ENCODE measurements at regions not wholly inside any gene's neighbourhood (a gene's known extent, or its start where the extent isn't known, plus 50 kb on each side); places are given as distances from the start of the nearest gene placed in this dataset.

DNA sequence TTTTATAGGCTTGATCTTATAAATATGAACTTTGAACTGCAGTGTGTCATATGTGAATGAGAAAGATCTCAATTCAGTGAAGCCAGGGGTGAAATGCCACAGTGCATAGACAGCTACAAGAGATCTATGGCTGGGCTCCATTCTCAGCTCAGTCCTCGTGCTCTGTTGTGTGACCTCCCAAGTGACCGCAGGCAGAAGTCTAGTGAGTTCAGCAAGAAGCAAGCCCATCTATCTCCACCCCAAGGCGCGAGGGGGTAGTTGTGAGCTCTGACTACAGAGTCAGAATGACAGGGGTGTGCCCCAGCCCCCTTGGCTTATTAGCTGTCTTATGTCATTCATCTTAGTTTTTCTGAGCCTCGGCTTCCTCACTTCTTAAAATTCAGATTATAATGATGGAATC lies 378.3 kb downstream of the FBXW7 start:
- no peak for TF ChIP-seq CTCF (IDR thresholded peaks at IDR 0.05; ENCODE audit: low read depth, low read length, missing control alignments)
- DNase-seq = no peak
- Histone ChIP-seq H3K27me3 (replicated peaks) (no peaks in the 10 kb centered on the region), H3K4me3 (ENCODE audit: low read depth, low read length) (no peak overlapping the region), H3K36me3 (replicated peaks) (no peaks in the 10 kb centered on the region), H3K27ac (no peak overlapping the region)
- in situ Hi-C loops (cut with HindIII; ENCODE audit: low pct_ligation_motif_present, low sequenced_read_pairs) = no loop called here

DNA sequence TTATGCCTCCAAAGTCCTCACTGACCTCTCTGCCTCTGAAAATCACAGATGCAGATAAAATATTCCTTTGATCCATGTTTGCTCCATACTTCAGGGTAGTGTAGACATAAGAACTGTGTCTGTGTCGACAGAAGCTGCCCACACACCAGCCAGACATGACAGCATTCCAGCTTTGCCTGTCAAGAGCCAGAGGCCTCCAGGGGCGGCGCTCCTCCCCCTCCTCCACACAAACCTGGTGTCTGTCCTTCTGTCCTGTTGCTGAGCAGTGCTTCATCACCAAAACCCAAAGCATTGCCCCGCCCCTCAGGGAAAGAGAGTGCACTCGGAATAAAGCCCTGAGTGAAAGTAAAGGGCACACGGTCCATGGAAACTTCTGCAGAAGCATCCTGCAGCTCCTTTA lies 379.4 kb downstream of the FBXW7 start:
- TF ChIP-seq CTCF (IDR thresholded peaks at IDR 0.05; ENCODE audit: low read depth, low read length, missing control alignments) = no peak
- in situ Hi-C loops (cut with HindIII; ENCODE audit: low pct_ligation_motif_present, low sequenced_read_pairs) = no loop called here
- H3K4me3 ChIP-seq (ENCODE audit: low read depth, low read length) = no peak overlapping the region
- H3K27me3 ChIP-seq (replicated peaks) = peaks cover 2% of the 10 kb centered on the region
- no peaks in the 10 kb centered on the region for H3K36me3 ChIP-seq (replicated peaks)
- no peak overlapping the region for H3K27ac ChIP-seq
- DNase-seq = no peak

- TF ChIP-seq CTCF (IDR thresholded peaks at IDR 0.05; ENCODE audit: low read depth, low read length, missing control alignments) = no peak
- in situ Hi-C loops (cut with HindIII; ENCODE audit: low pct_ligation_motif_present, low sequenced_read_pairs) = no loop called here
- no peaks in the 10 kb centered on the region for H3K36me3 ChIP-seq (replicated peaks)
- no peak overlapping the region for H3K27ac ChIP-seq
- H3K27me3 ChIP-seq (replicated peaks) = peaks cover 2% of the 10 kb centered on the region
- H3K4me3 ChIP-seq (ENCODE audit: low read depth, low read length) = no peak overlapping the region
- DNase-seq = no peak
Observed at GRCh38 chr4:152155070-152155469, 380.8 kb downstream of the FBXW7 start.

- H3K27me3 ChIP-seq (replicated peaks) = peaks cover 2% of the 10 kb centered on the region
- DNase-seq = no peak
- H3K36me3 ChIP-seq (replicated peaks) = no peaks in the 10 kb centered on the region
- in situ Hi-C loops (cut with HindIII; ENCODE audit: low pct_ligation_motif_present, low sequenced_read_pairs) = no loop called here
- TF ChIP-seq CTCF (IDR thresholded peaks at IDR 0.05; ENCODE audit: low read depth, low read length, missing control alignments) = no peak
- no peak overlapping the region for H3K4me3 ChIP-seq (ENCODE audit: low read depth, low read length)
- no peak overlapping the region for H3K27ac ChIP-seq
Observed at GRCh38 chr4:152154433-152154832, 381.5 kb downstream of the FBXW7 start.

- TF ChIP-seq CTCF (IDR thresholded peaks at IDR 0.05; ENCODE audit: low read depth, low read length, missing control alignments) = no peak
- Histone ChIP-seq H3K36me3 (replicated peaks) (no peaks in the 10 kb centered on the region), H3K27ac (no peak overlapping the region), H3K4me3 (ENCODE audit: low read depth, low read length) (no peak overlapping the region), H3K27me3 (replicated peaks) (peaks cover 2% of the 10 kb centered on the region)
- in situ Hi-C loops (cut with HindIII; ENCODE audit: low pct_ligation_motif_present, low sequenced_read_pairs) = no loop called here
- DNase-seq = no peak
Observed at GRCh38 chr4:152153476-152154270, 382.2 kb downstream of the FBXW7 start.

- peaks cover 2% of the 10 kb centered on the region for H3K27me3 ChIP-seq (replicated peaks)
- DNase-seq = no peak
- no peak overlapping the region for H3K4me3 ChIP-seq (ENCODE audit: low read depth, low read length)
- no peak overlapping the region for H3K27ac ChIP-seq
- in situ Hi-C loops (cut with HindIII; ENCODE audit: low pct_ligation_motif_present, low sequenced_read_pairs) = no loop called here
- H3K36me3 ChIP-seq (replicated peaks) = no peaks in the 10 kb centered on the region
- TF ChIP-seq CTCF (IDR thresholded peaks at IDR 0.05; ENCODE audit: low read depth, low read length, missing control alignments) = no peak
Observed at GRCh38 chr4:152150214-152150613, 385.7 kb downstream of the FBXW7 start.
